GM10248 (cell line): ENCODE measurements at regions not wholly inside any gene's neighbourhood (a gene's known extent, or its start where the extent isn't known, plus 50 kb on each side); places are given as distances from the start of the nearest gene placed in this dataset.

Source experiments
- CTCF ChIA-PET: fragments of 300-600 bp; sonication (Branson Sonifier 250); formaldehyde crosslinking; extraction: SDS; loops from one replicate; lab custom pipeline; 2021; ENCODE audit warnings: antibody characterized with exemption; lab: Yijun Ruan, JAX
- POLR2A ChIA-PET: fragments of 350-650 bp; sonication (Branson Sonifier 250); formaldehyde crosslinking; extraction: SDS; loops from one replicate; lab custom pipeline; 2020; ENCODE audit warnings: antibody characterized with exemption; lab: Yijun Ruan, JAX
- DNase-seq: peaks from one replicate; pipeline ENCODE4 v3.0.0; 2012; ENCODE audit errors: extremely low spot score
- TF ChIP-seq, protein P1 (sequence below): IDR thresholded peaks from 2 replicates; pipeline ENCODE4 v1.5.1; 2012; ENCODE audit warnings: mild to moderate bottlenecking, low read depth; ENCODE audit errors: extremely low read depth, missing control alignments, control extremely low read depth

DNA sequence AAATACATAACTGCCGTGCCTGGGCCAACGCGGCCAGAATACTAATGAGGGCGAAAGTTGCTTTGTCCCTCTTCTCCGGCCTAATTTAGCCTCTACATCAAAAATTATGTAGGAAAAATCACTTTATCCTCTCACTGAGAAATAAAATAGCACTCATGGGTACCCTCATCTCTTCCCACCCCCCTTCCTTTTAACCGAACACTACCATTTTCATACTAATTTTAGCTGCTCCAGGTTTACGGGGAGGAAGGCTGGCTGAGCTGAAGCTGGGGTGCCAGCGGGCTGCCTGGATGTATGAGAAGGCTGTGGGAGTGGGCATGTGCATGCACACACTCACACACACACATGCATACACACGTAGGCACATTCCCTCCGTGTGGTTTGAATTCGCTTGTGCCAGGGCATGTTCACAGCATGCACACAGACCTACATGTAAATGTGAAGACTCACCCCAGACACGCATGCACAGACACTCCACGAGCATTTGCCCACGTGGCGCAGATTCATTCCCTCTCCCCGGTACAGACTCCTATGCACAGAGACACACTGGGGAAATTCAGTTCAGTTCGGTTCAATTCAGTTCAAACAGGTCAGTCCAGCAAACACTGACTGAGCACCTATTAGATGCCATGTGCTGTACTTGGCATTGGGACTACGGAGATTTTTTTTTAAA, 145.1 kb downstream of the MRM1 start:
- TF ChIP-seq, protein P1, sequence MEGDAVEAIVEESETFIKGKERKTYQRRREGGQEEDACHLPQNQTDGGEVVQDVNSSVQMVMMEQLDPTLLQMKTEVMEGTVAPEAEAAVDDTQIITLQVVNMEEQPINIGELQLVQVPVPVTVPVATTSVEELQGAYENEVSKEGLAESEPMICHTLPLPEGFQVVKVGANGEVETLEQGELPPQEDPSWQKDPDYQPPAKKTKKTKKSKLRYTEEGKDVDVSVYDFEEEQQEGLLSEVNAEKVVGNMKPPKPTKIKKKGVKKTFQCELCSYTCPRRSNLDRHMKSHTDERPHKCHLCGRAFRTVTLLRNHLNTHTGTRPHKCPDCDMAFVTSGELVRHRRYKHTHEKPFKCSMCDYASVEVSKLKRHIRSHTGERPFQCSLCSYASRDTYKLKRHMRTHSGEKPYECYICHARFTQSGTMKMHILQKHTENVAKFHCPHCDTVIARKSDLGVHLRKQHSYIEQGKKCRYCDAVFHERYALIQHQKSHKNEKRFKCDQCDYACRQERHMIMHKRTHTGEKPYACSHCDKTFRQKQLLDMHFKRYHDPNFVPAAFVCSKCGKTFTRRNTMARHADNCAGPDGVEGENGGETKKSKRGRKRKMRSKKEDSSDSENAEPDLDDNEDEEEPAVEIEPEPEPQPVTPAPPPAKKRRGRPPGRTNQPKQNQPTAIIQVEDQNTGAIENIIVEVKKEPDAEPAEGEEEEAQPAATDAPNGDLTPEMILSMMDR = no peak
- no peak for DNase-seq
- ChIA-PET CTCF (no interaction called here), POLR2A (no interaction called here)

DNA sequence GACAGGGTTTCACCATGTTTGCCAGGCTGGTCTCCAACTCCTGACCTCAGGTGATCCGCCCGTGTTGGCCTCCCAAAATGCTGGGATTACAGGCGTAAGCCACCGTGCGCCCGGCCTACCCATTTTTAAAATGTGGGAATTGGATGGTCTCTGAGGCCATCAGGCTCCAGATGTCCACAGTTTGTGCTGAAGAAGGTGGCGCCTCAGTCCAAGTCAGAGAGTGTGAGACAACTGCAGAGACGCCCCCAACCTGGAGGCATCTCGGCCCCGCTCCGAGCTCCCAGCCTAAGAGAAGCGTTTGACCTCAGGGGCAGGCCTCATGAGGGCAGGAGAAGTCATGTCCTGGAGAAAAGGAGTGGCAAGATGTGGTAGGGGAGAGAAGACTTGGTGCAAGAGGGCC, 146.5 kb downstream of the MRM1 start:
- TF ChIP-seq, protein P1 = no peak
- ChIA-PET CTCF (interaction anchor here (1.3 kb wide), 1 partner anchor 8 kb away, joined by 3 read pairs; no protein-coding TSS in a partner anchor), POLR2A (no interaction called here)
- DNase-seq = no peak

DNA sequence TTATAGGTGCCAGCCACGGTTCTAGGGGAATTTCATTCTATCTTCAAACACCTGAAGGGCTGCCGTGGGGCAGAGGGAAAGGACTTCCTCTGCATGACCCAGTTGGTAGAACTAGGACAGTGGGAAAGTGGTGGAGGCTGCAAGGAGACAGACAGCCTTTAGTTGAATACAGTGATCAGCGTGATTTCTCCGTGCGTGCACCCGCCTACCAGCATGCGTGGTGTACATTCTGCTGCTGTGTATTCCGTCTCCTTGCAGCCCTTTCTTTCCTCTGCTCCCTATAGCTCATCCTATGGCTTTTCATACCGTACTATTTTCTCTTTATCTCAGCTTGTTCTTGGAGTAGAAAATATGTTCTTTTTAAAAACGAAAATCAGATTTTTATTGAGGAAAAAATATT, 146.9 kb downstream of the MRM1 start:
- ChIA-PET CTCF (interaction anchor here (1.3 kb wide), 1 partner anchor 9 kb away, joined by 3 read pairs; no protein-coding TSS in a partner anchor), POLR2A (no interaction called here)
- TF ChIP-seq, protein P1 = no peak
- no peak for DNase-seq

DNA sequence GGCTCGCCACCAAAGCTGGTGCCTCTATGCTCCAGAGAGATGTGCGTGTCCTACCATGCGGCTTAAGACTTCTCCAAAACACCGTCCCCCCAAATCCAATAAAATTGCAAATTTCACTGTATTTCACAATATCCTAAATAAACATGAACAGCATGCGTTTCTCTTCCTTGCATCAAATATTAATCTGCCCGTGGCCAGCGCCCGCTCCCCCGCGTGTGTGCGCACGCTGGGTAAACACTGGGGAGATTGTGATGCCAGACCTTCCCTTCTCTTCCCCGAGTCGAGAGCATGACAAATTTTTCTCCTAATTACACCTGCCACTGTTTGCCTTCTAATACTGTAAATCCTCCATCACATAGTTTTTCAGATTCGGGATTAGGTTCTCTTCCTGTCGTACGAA, 148.1 kb downstream of the MRM1 start:
- ChIA-PET POLR2A (no interaction called here), CTCF (interaction anchor here (1.4 kb wide), 1 partner anchor 44 kb away, joined by 3 read pairs; no protein-coding TSS in a partner anchor)
- no peak for DNase-seq
- TF ChIP-seq, protein P1 = no peak

DNA sequence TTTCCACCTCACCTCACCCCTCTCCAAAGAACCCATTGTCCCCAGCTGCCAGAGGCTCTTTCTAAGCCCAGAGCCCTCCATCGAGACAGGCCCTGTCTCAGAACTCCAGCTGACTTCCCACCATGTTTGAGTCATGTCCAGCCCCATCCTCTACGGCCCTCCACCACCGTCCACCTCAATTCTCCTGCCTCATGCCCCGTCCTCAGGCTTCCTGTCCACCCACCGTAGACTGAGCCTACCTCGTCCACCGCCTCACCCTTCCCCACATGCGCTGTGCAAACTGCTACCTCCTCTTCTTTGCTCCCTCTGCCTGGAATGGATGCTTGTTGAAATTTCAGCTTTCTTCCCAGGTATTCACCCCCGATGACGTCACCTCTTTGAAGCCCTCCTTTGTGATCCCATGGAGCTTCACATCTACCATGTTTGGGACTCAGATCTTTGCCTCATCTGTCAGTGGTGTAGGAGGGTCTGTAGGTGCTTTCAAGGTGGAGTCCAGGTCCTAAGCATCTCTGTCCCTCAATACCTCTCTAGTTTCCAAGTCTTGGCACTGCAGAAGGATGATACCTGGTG, 149.0 kb downstream of the MRM1 start:
- POLR2A ChIA-PET = no interaction called here
- DNase-seq = no peak
- TF ChIP-seq, protein P1 = no peak
- CTCF ChIA-PET = interaction anchor here (1.4 kb wide), 1 partner anchor 44 kb away, joined by 3 read pairs; no protein-coding TSS in a partner anchor

DNA sequence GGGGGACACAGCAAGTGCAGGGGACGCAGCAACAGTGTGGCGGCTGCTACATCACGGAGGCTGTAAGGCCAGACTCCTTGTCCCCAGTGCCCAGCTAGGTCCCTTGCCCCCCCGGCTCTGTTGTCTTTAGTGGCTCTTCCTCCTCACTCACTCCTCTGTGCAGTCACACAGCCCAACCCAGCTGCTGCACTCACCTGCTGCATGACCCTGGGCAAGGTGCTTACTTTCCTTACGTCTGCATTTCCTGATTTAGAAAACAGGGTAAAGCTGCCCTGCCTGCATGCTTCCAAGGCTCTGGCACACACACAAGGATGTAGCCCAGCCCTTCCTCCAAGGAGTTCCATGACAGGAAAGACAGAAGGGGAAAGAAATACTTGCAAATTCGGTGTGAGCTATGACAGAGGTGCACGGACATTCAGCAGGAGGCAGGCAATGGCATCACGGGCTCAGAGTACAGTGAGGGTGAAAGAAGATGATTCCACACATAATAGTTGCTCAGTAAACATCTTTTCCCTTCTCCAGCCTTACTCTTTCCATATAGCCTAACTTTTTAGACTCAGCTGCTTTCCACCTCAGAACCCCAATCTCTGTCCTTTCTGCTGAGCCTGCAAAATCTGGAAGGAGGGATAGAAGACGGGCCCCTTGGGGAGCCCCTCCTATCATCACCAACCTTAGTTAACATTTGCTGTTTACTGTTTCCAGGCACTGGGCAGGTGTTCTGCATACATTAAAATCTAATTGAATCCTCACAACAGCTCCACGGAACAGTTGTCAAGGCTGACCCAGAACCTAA, 150.9 kb downstream of the MRM1 start:
- CTCF ChIA-PET = interaction anchor here (1.2 kb wide), 3 partner anchors 10 to 126 kb away, joined by 3 to 4 read pairs (median 3); no protein-coding TSS in a partner anchor
- no peak for DNase-seq
- TF ChIP-seq, protein P1 = no peak
- POLR2A ChIA-PET = no interaction called here
